Suprapubic skin (tissue), 4 donors: ENCODE measurements at regions not wholly inside any gene's neighbourhood (a gene's known extent, or its start where the extent isn't known, plus 50 kb on each side); places are given as distances from the start of the nearest gene placed in this dataset.

Source experiments
- DNase-seq, 2 donors: peaks; one replicate each; pipeline ENCODE4 v3.0.0-alpha.2; 2019; ENCODE audit warnings: low spot score in 2 of 2
- H3K27ac ChIP-seq: fragments of 200-600 bp; sonication (generic); one replicate; pipeline ENCODE4 v1.5.1; 2019
- H3K27me3 ChIP-seq: fragments of 200-600 bp; sonication (generic); one replicate; pipeline ENCODE4 v1.5.1; 2019
- H3K36me3 ChIP-seq: fragments of 200-600 bp; sonication (generic); one replicate; pipeline ENCODE4 v1.5.1; 2019
- H3K4me1 ChIP-seq: fragments of 200-600 bp; sonication (generic); one replicate; pipeline ENCODE4 v1.5.1; 2019
- H3K4me3 ChIP-seq: fragments of 200-600 bp; sonication (generic); one replicate; pipeline ENCODE4 v1.5.1; 2019; ENCODE audit warnings: mild to moderate bottlenecking
- H3K9me3 ChIP-seq: fragments of 200-600 bp; sonication (generic); one replicate; pipeline ENCODE4 v1.5.1; 2019
- EP300 ChIP-seq: sonication (generic); formaldehyde crosslinking; IDR thresholded peaks from one replicate; pipeline ENCODE4 v1.6.1; 2017; ENCODE audit warnings: antibody characterized with exemption
- POLR2A ChIP-seq, 2 donors: fragments of 450-650 bp; IDR thresholded peaks; one replicate each; pipeline ENCODE4 v1.6.1; 2017; ENCODE audit warnings: antibody characterized with exemption in 2 of 2, mild to moderate bottlenecking in 2 of 2, moderate library complexity in 2 of 2
- POLR2AphosphoS5 ChIP-seq, 3 donors: sonication (generic); formaldehyde crosslinking; IDR thresholded peaks; one replicate each; pipeline ENCODE4 v1.6.1; 2017; ENCODE audit warnings: antibody characterized with exemption in 3 of 3
- WGBS: methylation state at CpG from one replicate; pipeline ENCODE4 v1.1.5; 2018; 5-methylcytosine and 5-hydroxymethylcytosine counted together
- TF ChIP-seq, protein P1 (sequence below), 2 donors: fragments of 200-600 bp in 1 of 2; fragments of 450-650 bp in 1 of 2; sonication (generic) in 1 of 2; IDR thresholded peaks; one replicate each; pipeline ENCODE4 v1.5.1; 2016 to 2019; ENCODE audit warnings: antibody characterized with exemption in 2 of 2, mild to moderate bottlenecking in 1 of 2, moderate library complexity in 1 of 2

DNA sequence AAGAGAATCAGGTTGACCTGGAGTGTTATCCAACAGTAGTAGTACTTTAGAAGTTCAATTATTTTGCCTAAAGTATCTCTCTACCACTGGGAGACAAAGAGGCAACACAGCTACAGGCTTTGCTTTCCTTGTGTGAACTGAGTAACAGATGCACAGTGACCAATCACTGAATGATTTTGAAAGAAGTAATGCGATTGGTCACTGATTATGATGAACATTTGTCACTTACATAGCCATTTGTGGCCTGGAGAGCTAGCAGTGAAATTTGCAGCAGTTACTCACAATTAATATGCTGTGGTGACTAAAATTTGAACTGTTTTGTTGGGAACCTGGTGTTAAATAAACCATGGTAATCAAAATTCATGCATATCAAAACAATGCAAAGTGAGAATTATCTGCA is 508.7 kb upstream of the DIPK2B start:
- H3K36me3 ChIP-seq = no peaks in the 10 kb centered on the region
- WGBS = 92% methylated on average over 1 of the region's 1 CpG
- TF ChIP-seq POLR2AphosphoS5 (IDR thresholded peaks at IDR 0.05) (no peak), POLR2A (IDR thresholded peaks at IDR 0.05) (no peak)
- DNase-seq = no peak
- H3K27ac ChIP-seq = no peak overlapping the region
- no peaks in the 10 kb centered on the region for H3K9me3 ChIP-seq
- no peaks in the 10 kb centered on the region for H3K4me1 ChIP-seq
- no peaks in the 10 kb centered on the region for H3K27me3 ChIP-seq
- H3K4me3 ChIP-seq = no peak overlapping the region

DNA sequence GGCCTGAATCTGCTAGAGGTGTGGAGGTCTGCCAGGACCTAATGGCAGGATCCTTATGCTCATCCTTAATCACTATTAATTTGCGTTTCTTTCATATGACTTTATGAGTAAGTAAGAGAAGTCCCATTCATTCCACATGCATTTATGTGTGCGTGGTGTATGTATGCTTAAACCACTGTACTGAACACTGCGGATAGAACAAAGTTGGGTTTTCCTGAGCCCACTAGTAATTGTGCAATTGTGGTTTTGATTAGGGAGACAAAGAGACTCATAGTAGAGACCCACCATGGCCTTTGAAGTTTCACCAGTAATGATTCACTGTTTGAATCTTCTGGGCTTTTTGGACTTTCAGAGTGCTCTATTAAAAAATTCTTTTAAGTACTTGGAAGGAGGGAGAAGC is 498.5 kb upstream of the DIPK2B start:
- DNase-seq = no peak
- Histone ChIP-seq H3K27ac (no peak overlapping the region), H3K9me3 (no peaks in the 10 kb centered on the region), H3K4me3 (no peak overlapping the region), H3K27me3 (no peaks in the 10 kb centered on the region), H3K36me3 (no peaks in the 10 kb centered on the region), H3K4me1 (no peaks in the 10 kb centered on the region)
- 73% methylated on average over 3 of the region's 3 CpGs for WGBS
- TF ChIP-seq POLR2AphosphoS5 (IDR thresholded peaks at IDR 0.05) (no peak), POLR2A (IDR thresholded peaks at IDR 0.05) (no peak), EP300 (no peak)
- TF ChIP-seq, protein P1, sequence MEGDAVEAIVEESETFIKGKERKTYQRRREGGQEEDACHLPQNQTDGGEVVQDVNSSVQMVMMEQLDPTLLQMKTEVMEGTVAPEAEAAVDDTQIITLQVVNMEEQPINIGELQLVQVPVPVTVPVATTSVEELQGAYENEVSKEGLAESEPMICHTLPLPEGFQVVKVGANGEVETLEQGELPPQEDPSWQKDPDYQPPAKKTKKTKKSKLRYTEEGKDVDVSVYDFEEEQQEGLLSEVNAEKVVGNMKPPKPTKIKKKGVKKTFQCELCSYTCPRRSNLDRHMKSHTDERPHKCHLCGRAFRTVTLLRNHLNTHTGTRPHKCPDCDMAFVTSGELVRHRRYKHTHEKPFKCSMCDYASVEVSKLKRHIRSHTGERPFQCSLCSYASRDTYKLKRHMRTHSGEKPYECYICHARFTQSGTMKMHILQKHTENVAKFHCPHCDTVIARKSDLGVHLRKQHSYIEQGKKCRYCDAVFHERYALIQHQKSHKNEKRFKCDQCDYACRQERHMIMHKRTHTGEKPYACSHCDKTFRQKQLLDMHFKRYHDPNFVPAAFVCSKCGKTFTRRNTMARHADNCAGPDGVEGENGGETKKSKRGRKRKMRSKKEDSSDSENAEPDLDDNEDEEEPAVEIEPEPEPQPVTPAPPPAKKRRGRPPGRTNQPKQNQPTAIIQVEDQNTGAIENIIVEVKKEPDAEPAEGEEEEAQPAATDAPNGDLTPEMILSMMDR (IDR thresholded peaks at IDR 0.05) = no peak

DNA sequence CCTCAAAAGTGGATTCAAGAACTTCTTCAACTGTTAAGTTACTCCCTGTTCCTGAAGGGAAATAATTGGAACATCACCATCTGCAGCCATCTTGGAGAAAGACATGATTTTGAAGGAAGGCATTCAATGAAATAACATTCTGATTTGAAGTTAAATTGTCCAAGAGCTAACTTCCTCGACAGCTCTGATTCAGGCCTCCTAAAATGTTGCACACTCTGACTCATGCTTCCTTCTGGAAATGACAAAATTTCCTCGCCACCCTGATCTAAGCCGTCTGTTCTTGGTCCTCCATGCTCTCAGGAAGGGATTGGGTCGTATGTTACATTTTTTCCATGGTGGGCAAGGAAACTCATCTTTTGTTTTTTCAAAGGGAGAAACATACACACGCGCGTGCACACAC is 496.9 kb upstream of the DIPK2B start:
- DNase-seq = no peak
- no peak overlapping the region for H3K4me3 ChIP-seq
- no peaks in the 10 kb centered on the region for H3K27me3 ChIP-seq
- H3K27ac ChIP-seq = no peak overlapping the region
- H3K4me1 ChIP-seq = no peaks in the 10 kb centered on the region
- WGBS = 46% methylated on average over 7 of the region's 7 CpGs
- H3K36me3 ChIP-seq = no peaks in the 10 kb centered on the region
- no peaks in the 10 kb centered on the region for H3K9me3 ChIP-seq
- no peak for TF ChIP-seq POLR2A (IDR thresholded peaks at IDR 0.05)

DNA sequence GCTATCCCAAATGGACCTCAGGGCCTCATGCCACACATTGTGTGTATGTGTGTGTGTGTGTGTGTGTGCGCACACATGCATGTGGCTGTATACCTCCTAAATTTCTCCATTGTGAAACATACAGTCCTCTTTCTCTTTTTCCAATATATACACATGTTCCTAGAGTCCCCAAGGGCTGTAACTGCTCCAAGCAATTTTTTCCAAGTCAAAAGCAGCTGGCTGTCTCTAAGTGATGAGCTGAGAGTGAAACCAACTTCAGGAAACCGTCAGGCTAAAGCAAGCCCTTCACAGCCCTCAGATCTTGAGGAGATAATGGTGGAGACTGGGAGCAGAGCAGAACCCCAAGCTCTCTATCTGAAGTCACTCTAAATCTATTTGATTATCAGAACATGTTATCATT is 496.1 kb upstream of the DIPK2B start:
- no peak overlapping the region for H3K4me3 ChIP-seq
- WGBS = 59% methylated on average over 2 of the region's 2 CpGs

DNA sequence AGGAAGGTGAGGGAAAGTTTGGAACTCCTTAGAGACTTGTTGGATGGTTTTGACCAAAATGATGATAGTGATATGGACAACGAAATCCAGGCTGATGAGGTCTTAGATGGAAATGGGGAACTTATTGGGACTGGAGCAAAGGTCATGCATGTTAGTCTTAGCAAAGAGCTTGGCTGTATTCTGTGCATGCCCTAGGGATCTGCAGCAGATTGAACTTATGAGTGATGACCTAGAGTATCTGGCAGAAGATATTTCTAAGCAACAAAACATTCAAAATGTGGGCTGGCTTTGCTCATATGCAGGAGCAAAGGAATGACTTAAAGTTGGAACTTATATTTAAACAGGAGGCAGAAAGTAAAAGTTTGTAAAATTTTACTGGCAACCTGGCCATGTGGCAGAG is 489.3 kb upstream of the DIPK2B start:
- no peak for TF ChIP-seq POLR2AphosphoS5 (IDR thresholded peaks at IDR 0.05)
- TF ChIP-seq, protein P1 (IDR thresholded peaks at IDR 0.05) = no peak
- TF ChIP-seq EP300 = no peak
- no peak for TF ChIP-seq POLR2A (IDR thresholded peaks at IDR 0.05)
- no peaks in the 10 kb centered on the region for H3K27me3 ChIP-seq
- no peaks in the 10 kb centered on the region for H3K4me1 ChIP-seq
- H3K36me3 ChIP-seq = no peaks in the 10 kb centered on the region
- 43% methylated on average over 1 of the region's 1 CpG for WGBS
- no peak overlapping the region for H3K4me3 ChIP-seq
- no peak for DNase-seq
- H3K27ac ChIP-seq = no peak overlapping the region
- no peaks in the 10 kb centered on the region for H3K9me3 ChIP-seq

More for the DNA sequence above, 496.1 kb upstream of the DIPK2B start:
- H3K9me3 ChIP-seq = no peaks in the 10 kb centered on the region
- no peak overlapping the region for H3K27ac ChIP-seq
- no peaks in the 10 kb centered on the region for H3K27me3 ChIP-seq
- TF ChIP-seq EP300 = no peak
- TF ChIP-seq, protein P1 (IDR thresholded peaks at IDR 0.05) = no peak
- TF ChIP-seq POLR2AphosphoS5 (IDR thresholded peaks at IDR 0.05) = no peak
- TF ChIP-seq POLR2A (IDR thresholded peaks at IDR 0.05) = no peak
- no peaks in the 10 kb centered on the region for H3K4me1 ChIP-seq
- DNase-seq = no peak
- H3K36me3 ChIP-seq = no peaks in the 10 kb centered on the region

DNA sequence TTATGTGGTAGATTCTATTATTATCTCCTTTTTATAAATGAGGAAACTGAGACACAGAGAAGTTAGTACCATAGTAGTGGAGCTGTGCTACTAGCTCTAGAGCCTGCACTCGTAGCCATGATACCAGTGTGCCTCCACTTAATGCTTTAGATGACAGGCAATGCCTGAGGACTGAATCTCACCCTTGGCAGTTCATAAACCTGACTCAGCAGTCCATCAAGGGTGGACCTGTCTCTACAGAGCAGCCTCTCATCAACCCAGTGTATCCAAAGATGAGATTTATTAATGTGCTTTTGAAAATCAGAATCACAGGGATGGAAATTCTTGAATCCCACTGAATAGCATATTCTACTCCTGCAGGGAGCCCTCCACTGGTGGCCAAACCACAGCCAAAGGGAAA is 483.2 kb upstream of the DIPK2B start:
- Histone ChIP-seq H3K4me3 (no peak overlapping the region), H3K9me3 (no peaks in the 10 kb centered on the region), H3K4me1 (no peaks in the 10 kb centered on the region), H3K27me3 (no peaks in the 10 kb centered on the region), H3K27ac (no peak overlapping the region), H3K36me3 (no peaks in the 10 kb centered on the region)
- DNase-seq = no peak
- TF ChIP-seq, protein P1 (IDR thresholded peaks at IDR 0.05) = no peak
- TF ChIP-seq POLR2AphosphoS5 (IDR thresholded peaks at IDR 0.05) (no peak), POLR2A (IDR thresholded peaks at IDR 0.05) (no peak), EP300 (no peak)
- 65% methylated on average over 1 of the region's 1 CpG for WGBS
